ENCODE measurements at regions not wholly inside any gene's neighbourhood (a gene's known extent, or its start where the extent isn't known, plus 50 kb on each side); places are given as distances from the start of the nearest gene placed in this dataset.

GRCh38 chr11:39777035-39777434 lies 1682.4 kb downstream of the LRRC4C start:
- BruUV-seq (replicated peaks): no TSS peak
- Histone ChIP-seq H3K4me1 (ENCODE audit: insufficient read depth, low read length, poor library complexity, severe bottlenecking) (no peaks in the 10 kb centered on the region), H3K9me3 (ENCODE audit: low read length) (no peaks in the 10 kb centered on the region), H2AFZ (ENCODE audit: low read length) (no peak overlapping the region), H3K4me3 (ENCODE audit: low read depth, low read length, poor library complexity, severe bottlenecking) (no peak overlapping the region), H3K27ac (ENCODE audit: low read depth, low read length, poor library complexity, severe bottlenecking) (no peak overlapping the region), H4K20me1 (ENCODE audit: insufficient read depth, low read length) (no peaks in the 10 kb centered on the region), H3K9me2 (ENCODE audit: insufficient read depth, low read length) (no peaks in the 10 kb centered on the region), H3K79me2 (ENCODE audit: insufficient read depth, low read depth, low read length) (no peaks in the 10 kb centered on the region), H3K4me2 (ENCODE audit: low read length) (no peak overlapping the region), H3K36me3 (ENCODE audit: insufficient read depth, low read length) (no peaks in the 10 kb centered on the region)
- ChIA-PET CTCF (ENCODE audit: unreplicated experiment) (no interaction called here), POLR2A (no interaction called here)
- no peak for DNase-seq (ENCODE audit: low spot score)
- TF ChIP-seq EZH2phosphoT487 (IDR thresholded peaks at IDR 0.05; ENCODE audit: borderline replicate concordance, low read depth, low read length) (no peak), CTCF (conservative IDR thresholded peaks at IDR 0.05; ENCODE audit: low read length) (no peak)
- intact Hi-C loops (cut with micrococcal nuclease; ENCODE audit: unreplicated experiment): no loop called here

- Histone ChIP-seq H2AFZ (ENCODE audit: low read length) (no peak overlapping the region), H3K9me3 (ENCODE audit: low read length) (0 out of 2 replicates have a peak, but pooled peaks cover 4% of the 10 kb centered on the region), H3K4me3 (ENCODE audit: low read depth, low read length, poor library complexity, severe bottlenecking) (no peak overlapping the region), H3K79me2 (ENCODE audit: insufficient read depth, low read depth, low read length) (no peaks in the 10 kb centered on the region), H3K27ac (ENCODE audit: low read depth, low read length, poor library complexity, severe bottlenecking) (no peak overlapping the region), H3K9me2 (ENCODE audit: insufficient read depth, low read length) (no peaks in the 10 kb centered on the region), H3K36me3 (ENCODE audit: insufficient read depth, low read length) (no peaks in the 10 kb centered on the region), H4K20me1 (ENCODE audit: insufficient read depth, low read length) (no peaks in the 10 kb centered on the region), H3K4me2 (ENCODE audit: low read length) (no peak overlapping the region), H3K4me1 (ENCODE audit: insufficient read depth, low read length, poor library complexity, severe bottlenecking) (no peaks in the 10 kb centered on the region)
- intact Hi-C loops (cut with micrococcal nuclease; ENCODE audit: unreplicated experiment): no loop called here
- BruUV-seq (replicated peaks): no TSS peak
- DNase-seq (ENCODE audit: low spot score): no peak
- CTCF ChIA-PET (ENCODE audit: unreplicated experiment): no interaction called here
- POLR2A ChIA-PET: no interaction called here
- TF ChIP-seq EZH2phosphoT487 (IDR thresholded peaks at IDR 0.05; ENCODE audit: borderline replicate concordance, low read depth, low read length): no peak
- no peak for TF ChIP-seq CTCF (conservative IDR thresholded peaks at IDR 0.05; ENCODE audit: low read length)
Observed at GRCh38 chr11:39772525-39773137, 1686.8 kb downstream of the LRRC4C start.

GRCh38 chr11:39768214-39768613 lies 1691.2 kb downstream of the LRRC4C start:
- ChIA-PET POLR2A (no interaction called here), CTCF (ENCODE audit: unreplicated experiment) (no interaction called here)
- DNase-seq (ENCODE audit: low spot score): no peak
- TF ChIP-seq CTCF (conservative IDR thresholded peaks at IDR 0.05; ENCODE audit: low read length): no peak
- no peak for TF ChIP-seq EZH2phosphoT487 (IDR thresholded peaks at IDR 0.05; ENCODE audit: borderline replicate concordance, low read depth, low read length)
- Histone ChIP-seq H3K79me2 (ENCODE audit: insufficient read depth, low read depth, low read length) (no peaks in the 10 kb centered on the region), H2AFZ (ENCODE audit: low read length) (no peak overlapping the region), H3K36me3 (ENCODE audit: insufficient read depth, low read length) (no peaks in the 10 kb centered on the region), H3K4me2 (ENCODE audit: low read length) (no peak overlapping the region), H4K20me1 (ENCODE audit: insufficient read depth, low read length) (no peaks in the 10 kb centered on the region), H3K4me1 (ENCODE audit: insufficient read depth, low read length, poor library complexity, severe bottlenecking) (no peaks in the 10 kb centered on the region), H3K9me2 (ENCODE audit: insufficient read depth, low read length) (no peaks in the 10 kb centered on the region), H3K27ac (ENCODE audit: low read depth, low read length, poor library complexity, severe bottlenecking) (no peak overlapping the region), H3K4me3 (ENCODE audit: low read depth, low read length, poor library complexity, severe bottlenecking) (no peak overlapping the region), H3K9me3 (ENCODE audit: low read length) (0 out of 2 replicates have a peak, but pooled peaks cover 4% of the 10 kb centered on the region)
- BruUV-seq (replicated peaks): no TSS peak
- intact Hi-C loops (cut with micrococcal nuclease; ENCODE audit: unreplicated experiment): no loop called here
